ENCODE measurements at regions not wholly inside any gene's neighbourhood (a gene's known extent, or its start where the extent isn't known, plus 50 kb on each side); places are given as distances from the start of the nearest gene placed in this dataset.

DNA sequence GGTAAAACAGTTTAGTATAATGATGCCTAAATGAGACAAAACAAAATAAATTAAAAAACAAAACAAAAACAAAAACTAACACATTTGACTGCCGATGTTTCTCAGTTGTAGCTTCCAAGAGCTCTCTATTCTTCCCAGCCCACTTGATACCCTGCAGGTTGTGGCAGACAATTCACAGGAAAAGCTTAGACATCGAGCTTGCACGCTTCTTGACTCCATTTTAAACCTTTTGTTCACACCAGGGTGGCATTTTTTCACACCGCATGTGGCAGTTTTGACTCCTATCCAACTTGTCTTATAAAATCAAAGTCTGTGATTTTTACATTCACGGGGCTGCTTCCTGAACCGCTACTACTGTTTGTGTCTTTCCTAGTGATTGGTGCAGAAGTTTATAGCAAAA, 575.9 kb downstream of the USP25 start:
- DNase-seq (ENCODE audit: low spot score): peak; percentile 61

DNA sequence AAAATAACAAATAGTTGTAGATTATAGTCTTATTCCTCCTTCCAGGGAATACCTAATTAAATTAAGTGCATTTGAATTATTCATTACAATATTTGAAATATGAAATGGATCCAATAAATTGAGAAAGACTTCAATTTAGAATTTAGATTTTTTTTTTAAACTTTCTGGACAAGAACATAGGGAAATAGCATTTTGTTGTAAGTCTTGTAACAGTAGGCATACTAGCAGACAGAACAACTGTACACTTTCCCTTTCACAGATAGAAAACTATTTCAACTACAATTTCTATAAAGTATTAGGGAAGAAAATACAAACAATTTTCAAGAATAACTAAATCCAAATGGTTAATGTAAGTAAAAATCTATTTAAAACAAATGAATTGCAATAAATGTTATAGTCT, 577.5 kb downstream of the USP25 start:
- no peak for DNase-seq (ENCODE audit: low spot score)

DNA sequence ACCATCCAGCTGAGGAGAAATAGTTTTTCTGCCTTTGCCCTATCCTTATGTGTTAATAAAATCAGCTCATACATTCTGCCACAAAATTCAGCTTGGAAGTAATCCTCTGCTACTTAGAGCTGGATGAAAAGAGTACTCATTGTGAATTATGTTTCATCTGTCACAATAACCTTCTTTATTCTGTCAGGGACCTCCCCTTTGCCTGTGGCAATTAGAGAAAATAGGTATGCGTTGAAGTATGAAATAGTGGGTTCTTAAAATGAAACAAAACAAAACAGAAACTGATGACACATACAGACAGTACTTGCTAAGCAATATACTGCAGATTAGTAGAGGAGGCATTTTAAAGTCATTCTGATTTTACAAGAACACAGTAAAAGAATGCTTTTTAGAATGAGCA, 578.5 kb downstream of the USP25 start:
- peak; percentile 25 for DNase-seq (ENCODE audit: low spot score)

DNA sequence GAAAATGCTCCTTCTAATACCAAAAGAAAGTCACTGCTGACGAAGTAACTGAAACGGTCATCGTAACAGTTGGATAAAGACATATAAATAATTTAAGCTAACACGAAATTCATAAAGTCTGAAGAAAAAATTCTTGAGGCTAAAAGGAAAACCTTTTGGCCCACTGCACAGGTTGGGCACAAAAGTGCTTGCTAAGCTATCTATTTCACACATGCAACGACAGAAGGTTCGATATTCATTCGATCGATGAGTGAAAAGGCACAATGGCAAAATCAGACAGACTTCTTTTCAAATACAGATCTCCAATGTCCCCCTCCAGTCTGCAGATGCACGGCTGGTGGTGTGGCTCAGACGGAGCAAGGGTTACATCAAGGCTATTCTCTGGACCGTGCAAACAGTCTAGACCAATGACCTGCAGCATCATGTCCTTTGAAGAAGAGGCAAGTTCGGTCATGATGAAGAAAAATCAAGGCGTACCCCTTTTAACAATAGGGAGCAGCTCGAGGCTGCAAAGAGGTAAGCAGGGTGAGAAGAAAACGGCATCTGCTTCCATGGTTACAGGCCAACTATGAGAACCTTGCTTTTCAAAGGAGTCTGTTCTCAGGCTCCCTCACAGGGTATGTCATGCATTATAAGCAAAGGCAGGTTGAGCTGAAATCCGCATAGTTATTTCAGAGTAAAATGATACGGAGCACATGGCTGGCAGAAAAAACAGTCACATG, 579.6 kb downstream of the USP25 start:
- peak; percentile 67 for DNase-seq (ENCODE audit: low spot score)

DNA sequence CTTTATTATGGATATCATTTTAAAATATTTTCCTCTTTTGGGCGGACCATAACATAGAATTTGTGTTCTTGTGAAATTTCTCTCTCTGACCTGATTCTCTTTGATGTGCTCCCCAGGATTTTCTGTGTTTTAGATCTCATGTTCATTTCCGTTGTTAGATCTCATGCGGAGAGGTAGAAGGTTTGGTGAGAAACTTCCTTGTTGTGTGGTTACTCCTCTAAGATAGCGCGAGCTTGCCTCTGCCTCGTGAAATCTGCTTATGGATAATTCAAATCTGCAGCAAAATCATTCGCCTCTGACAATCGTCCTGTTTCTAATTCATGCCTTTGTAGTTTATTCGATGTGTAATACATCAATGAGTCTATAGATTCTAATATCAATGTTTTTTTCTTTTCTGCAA, 580.4 kb downstream of the USP25 start:
- no peak for DNase-seq (ENCODE audit: low spot score)

DNA sequence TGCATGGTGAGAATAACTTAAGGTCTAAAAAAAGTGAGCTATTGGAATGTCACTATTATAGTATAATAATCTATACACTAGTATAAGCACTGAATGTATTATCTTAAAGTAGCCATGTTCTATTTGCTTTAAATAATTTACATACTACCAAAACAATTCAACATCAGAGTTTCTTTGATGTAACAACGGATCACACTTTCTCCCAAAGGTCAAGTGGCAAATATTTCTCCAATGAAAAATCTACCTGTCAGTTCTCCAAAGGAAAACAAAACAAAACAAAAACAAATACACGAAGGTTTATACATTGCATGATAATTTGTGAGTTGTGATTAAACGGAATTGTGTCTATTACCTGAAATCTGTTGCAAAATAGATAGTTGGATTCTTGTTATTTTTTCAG, 581.4 kb downstream of the USP25 start:
- DNase-seq (ENCODE audit: low spot score): no peak

DNA sequence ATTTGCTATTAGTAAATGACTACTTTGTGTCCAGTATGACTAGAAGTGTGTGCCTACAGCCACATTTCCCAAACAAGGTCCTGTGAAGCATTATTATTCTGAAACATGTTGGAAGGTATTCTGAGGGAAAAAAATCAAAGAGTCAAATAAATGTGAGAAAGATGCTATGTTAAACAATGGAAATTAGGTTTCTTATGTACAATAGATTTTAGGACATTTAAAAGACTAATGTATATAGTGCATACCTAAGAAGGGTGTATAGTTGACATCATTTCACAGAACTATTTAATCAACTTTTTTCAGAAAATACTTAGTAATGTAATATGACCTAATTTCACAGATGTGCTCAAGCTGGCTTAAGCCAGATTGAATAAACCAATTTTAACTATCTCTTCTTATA, 582.5 kb downstream of the USP25 start:
- DNase-seq (ENCODE audit: low spot score): no peak

DNA sequence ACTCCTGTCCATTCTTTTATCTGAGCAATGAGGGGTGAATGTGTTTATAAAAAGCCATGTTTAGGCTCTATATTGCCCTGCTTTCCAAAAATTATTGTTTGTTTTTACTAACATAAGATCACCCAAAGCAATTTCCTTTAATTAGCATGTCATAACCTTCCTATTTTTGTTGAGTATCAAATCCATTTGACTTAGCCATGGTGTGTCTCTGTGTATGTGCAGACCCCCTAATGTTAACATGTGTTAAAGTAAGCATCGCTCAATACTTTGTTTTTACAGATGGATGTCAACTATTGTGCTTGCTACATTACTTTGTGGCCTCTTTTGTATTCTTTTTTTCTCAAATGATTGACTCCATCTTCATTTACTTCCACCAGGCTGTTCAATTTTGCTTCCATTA, 585.4 kb downstream of the USP25 start:
- no peak for DNase-seq (ENCODE audit: low spot score)

DNA sequence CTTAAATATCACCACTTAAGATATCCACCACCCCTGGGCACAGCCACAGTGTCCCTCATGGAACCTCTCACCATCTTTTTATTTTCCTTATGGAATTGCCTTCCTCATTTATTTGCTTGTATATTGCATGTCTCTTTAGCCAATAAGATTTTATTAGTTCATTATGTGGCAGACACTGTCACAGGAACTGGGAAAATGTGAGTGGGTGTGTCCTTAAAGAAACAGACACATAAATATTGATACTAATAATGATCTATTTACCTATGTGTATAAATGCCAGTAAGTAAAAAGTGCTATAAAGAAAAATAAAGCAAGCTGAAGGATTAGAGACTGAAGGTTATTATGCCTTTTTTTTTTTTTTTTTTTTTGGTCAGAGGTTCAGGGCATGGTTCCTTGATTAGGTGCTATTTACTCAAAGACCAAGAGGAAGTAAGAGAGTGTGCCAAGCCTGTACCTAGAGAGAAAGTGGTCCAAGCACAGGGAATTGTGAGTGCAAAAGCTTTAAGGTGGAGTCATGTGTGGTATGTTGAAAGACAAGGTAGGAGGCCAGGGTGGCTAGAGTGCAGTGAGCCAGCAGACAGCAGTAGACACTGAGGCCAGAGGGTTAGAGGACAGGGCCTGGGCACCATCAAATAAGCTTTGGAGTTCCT, 589.0 kb downstream of the USP25 start:
- DNase-seq (ENCODE audit: low spot score): no peak

DNA sequence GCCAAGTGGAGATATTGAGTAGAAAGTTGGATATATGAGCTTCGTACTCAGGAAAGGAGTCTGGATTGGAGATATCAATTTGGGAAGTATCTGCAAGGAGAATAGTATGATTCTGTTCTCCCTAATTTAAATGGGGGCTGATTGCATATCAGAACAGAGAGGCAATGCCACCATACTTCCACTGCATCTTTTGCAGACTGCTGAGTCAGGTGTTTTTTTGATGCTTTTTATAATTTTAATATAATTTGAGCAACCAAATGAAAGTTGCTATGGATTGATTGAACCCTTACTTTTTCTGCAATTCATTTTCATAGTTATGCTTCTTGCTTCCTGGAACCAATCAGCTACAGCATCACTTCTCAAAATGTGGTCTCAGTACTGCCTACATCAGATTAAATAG, 590.3 kb downstream of the USP25 start:
- no peak for DNase-seq (ENCODE audit: low spot score)

DNA sequence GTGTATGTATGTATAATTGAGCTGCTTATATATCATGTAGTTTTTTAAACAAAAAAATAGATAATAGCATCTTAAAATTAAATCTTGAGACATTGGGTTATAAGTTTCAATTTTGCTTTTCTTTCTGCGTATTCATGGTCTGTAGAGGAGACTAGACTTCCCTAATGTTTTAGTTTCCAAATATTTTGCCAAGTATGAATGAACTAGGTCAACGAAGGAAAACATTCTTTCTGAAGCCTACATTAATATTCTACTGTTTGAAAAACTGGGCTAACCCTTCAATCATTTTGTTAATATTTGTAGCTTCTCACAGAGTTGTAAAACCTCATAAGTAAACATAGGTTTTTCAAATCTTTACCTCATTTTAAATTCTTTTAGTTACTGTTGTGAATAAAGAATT, 592.7 kb downstream of the USP25 start:
- DNase-seq (ENCODE audit: low spot score): no peak

DNA sequence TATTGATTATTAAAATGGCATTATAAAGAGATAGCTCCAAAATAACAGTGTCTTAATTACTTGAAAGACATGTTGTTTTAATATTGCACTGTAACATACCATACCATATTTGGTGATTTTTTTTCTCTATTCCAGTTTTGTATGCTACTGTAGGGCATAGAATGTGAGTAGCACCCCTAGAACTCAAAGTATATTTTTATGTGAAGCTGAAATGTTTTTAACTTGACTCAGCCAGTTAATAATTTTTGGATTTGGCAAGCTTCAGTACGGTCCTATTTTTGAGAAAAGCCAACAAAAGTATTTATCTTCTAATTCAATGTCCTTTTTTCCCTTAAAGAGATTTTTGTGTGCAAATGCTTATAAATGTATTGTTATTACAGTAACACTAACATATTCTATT, 593.8 kb downstream of the USP25 start:
- no peak for DNase-seq (ENCODE audit: low spot score)

DNA sequence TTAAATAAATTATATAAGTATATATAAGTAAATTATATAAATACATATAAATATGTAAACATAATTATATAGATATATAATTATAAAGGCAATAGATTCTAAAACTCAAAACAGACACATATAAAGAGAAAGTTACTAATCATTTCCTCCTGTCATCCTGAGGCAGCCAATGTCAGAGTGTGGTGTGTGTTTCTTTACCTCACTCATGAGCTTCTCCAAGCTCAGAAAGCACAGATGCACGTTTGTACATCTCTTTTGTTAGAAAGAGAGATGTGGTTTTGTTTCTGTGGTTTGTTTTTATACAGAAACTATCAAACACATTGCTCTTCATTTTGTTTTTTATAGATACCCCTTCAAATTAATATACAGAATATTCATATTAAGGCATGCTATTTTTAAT, 594.8 kb downstream of the USP25 start:
- DNase-seq (ENCODE audit: low spot score): no peak

DNA sequence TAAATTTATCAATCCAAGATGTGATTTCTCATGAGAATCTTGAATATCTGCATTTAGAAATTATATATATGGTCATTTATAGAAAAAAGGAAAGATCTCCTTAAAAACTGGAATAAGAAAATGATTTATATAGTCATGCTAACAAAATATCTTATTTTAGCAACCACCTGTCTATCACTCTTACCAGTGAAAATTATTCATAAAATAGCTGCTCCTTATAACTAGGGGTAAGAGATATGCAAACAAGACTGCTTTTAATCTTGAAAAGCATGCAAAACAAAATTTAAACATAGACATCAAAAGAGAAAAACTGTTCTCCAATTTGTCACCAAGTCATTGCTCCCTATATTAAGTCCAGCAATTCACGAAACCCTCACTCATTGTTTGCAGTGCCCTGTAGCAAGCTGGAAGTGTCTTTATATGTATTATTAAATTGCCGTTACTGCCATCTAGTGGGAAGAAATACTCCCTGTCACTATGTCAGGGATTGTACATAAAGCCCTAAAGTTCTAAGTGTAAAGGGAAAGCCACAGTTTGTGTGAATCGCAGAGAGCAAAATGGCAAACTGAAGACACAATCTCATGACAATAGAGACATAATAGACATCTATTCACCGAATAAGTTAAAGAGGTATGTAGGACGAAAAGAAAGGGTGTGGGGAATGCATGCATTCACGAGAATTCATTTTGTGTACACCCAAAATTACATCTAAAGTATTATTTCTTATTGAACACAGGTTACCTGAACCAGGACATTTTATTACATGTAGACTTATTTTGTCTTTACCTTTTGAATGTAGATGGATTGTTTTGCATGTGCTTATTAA, 600.5 kb downstream of the USP25 start:
- DNase-seq (ENCODE audit: low spot score): peak; percentile 95

DNA sequence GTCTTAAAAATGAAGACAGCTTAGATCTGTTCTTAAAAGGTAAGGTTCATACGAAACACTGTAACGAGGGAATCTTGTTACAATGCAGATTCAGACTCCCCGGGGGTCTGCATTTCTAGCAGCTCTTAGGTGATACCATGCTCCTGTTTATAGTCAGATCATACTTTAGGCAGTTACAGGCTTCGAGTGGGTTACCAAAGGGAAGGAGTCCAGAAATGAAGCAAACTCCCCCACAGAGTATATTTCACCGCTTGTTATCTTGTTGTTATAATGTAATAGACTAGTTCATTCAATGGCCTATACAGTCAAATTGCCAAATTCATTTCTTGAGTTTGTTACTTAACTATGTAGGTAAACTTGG, 601.1 kb downstream of the USP25 start:
- DNase-seq (ENCODE audit: low spot score): no peak

DNA sequence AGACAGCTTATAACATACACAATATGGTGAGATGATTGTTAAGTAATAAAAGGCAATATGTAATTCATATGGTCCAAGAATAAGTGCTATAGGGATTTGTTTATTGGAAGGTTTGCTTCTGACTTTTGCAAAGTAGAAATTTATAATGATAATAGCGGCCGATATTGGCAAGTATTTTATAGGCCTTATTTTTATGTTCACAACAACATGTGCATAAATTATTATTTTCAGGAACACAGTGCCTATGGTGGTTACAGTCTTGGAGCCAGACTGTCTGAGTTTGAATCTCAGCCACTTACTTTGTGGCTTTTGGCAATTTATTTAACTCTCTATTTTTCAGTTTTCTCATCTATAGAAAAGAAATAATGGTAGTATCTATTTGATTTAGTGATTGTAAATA, 607.5 kb downstream of the USP25 start:
- DNase-seq (ENCODE audit: low spot score): no peak

DNA sequence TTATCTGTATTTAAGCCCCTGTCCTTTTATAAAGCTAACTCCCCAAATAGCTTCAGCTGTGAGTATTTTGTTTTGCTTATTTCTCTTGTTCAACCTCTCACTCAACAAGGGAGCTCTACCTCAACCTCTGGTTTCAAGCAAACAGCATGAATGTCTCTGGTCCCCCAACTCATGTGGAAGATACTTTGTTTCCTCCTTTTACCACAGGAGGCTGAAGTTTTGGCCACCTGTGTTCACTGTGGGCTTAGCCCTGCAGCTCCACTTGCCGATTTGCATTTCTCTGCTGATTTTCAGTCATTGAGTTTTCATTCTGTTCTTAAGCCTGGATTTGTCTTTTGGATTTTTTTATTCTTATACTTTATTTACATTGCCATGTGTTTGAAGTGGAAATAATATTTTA, 613.1 kb downstream of the USP25 start:
- no peak for DNase-seq (ENCODE audit: low spot score)

DNA sequence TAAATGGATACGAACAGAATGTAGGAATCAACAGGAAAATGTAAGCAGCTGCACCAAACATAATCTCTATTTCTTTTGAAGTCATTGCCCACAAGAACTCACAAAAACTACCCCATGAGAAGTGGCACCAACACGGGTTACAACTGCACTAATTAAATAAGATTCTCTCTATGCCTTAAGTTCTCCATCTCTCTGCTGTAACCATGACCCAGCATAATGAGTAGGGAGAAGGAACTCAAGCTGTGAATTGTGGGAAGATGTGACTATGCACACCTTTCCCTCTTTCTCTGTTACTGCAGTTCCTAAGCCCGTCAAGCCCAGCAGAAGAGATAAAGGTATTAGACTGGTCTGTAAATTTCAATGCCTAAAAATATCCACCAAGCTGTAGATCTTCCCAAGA, 614.0 kb downstream of the USP25 start:
- no peak for DNase-seq (ENCODE audit: low spot score)

DNA sequence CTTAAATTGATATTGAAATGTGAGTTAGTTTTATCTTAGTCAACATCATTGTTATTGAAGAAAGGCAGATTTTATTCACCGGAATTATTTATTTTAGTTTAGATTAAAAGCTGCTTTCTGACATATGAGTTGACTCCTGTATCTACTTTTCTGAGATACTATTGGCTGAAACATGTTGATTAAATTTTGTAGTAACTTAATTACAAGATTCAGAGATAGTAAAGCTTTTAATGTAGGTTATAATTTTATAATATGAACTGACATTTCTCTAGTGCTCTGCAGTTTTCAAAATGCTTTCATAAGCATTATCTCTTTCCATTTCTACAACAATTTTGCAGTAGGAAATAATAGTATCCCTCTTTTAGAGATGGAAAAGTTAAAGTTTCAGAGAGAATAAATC, 616.0 kb downstream of the USP25 start:
- no peak for DNase-seq (ENCODE audit: low spot score)

DNA sequence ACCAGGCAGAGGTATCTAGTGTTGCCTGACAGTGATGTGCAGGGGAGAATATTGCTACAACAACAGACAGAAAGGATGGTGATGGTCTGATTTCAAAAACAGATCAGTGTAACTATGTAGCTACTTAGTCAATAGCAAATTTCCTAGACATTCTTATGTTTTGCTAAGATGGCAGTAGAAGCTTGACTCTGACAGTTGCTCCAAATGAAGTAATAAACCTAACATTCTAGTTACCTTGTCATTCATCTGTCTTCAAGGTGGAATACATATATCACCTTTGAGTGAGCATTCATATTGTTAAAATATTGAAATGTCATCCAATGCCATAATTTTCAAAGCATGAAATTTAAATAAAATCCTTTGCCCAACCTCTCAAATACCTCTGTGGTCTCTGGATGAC, 617.4 kb downstream of the USP25 start:
- DNase-seq (ENCODE audit: low spot score): no peak

DNA sequence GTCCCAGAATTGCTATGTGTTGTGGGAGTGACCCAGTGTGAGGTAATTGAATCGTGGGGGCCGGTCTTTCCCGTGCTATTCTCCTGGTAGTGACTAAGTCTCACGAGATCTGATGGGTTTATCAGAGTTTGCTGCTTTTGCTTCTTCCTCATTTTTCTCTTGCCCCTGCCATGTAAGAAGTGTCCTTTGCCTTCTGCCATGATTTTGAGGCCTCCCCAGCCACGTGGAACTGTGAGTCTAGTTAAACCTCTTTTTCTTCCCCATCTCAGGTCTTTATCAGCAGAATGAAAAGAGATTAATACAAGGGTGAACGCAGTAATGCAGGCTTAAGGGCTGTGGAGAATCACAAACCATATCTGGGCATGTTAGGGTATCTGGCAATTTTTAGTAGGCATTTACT, 624.0 kb downstream of the USP25 start:
- no peak for DNase-seq (ENCODE audit: low spot score)

DNA sequence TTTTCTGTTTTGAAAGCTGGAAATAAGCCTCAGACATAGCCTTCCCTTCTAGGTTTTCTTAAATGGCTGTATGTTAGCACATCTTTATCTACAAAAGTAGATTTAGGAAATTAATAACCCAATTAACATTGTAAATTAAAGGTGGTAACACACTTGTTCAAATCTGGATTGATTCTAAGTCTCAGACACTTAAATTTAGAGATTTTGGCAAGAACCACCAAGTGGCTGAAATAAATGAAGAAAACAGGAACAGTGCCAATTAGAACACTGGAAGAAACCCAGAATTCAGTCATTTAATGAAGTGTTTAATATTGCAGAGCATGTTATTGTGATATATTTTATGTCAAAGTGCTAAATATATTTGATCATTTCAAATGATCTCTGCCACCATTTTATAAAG, 628.2 kb downstream of the USP25 start:
- DNase-seq (ENCODE audit: low spot score): peak; percentile 53

DNA sequence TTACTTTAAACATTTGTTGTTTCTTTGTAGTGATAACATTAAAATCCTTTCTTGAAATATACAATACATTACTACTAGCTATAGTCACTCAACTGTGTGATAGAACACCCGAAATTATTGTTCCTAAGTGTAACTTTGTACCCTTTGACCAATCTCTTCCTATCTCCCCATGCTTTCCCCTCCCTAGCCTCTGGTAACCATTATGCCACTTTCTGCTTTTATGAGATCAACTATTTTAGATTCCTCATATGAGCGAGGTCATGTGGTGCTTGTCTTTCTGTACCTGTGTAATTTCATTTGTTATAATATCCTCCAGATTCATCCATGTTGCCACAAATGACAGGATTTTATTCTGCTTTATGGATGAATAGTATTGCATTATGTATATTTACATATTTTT, 629.0 kb downstream of the USP25 start:
- DNase-seq (ENCODE audit: low spot score): no peak

Measured in cerebellar cortex (tissue), 1 donor.